ENCODE measurements at regions not wholly inside any gene's neighbourhood (a gene's known extent, or its start where the extent isn't known, plus 50 kb on each side); places are given as distances from the start of the nearest gene placed in this dataset.

DNA sequence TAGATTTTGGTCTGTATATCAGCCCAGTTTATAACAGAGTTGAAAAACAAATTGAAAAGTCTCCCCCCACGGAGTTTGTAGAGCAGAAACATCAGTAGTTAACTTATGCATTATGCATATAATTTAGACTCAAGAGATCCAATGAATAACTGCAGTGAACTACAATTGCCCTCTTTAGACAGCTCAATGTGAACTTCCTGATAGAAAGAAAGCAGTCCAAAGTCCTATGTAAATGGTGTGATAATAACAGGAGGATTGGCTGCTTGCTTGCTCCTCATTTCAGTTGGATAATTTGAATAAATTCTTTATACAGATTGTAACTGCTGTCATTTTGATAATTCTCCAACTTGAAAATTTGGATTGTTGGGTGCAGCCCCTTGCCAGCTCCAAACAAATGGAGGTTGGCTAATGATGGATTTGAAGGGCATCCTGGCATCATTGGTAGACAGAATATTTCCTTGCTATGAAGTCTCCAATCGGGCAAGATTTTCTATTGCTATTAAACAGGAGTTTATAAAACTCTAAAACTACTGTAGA is 297.1 kb downstream of the ASXL3 start:
- no peaks in the 10 kb centered on the region for H3K4me1 ChIP-seq
- no peaks in the 10 kb centered on the region for H3K9me3 ChIP-seq
- DNase-seq (no peak), ATAC-seq (no peak)
- intact Hi-C loops (cut with DNase I), result no loop called here
- H3K4me3 ChIP-seq, result no peak overlapping the region
- no peaks in the 10 kb centered on the region for H3K27me3 ChIP-seq
- no peak for TF ChIP-seq CTCF (IDR thresholded peaks at IDR 0.05)
- H3K36me3 ChIP-seq, result no peaks in the 10 kb centered on the region
- no peak overlapping the region for H3K27ac ChIP-seq

- H3K4me1 ChIP-seq, result no peaks in the 10 kb centered on the region
- H3K4me3 ChIP-seq, result no peak overlapping the region
- no peak for DNase-seq
- H3K9me3 ChIP-seq, result no peaks in the 10 kb centered on the region
- H3K27ac ChIP-seq, result no peak overlapping the region
- H3K36me3 ChIP-seq, result no peaks in the 10 kb centered on the region
- H3K27me3 ChIP-seq, result no peaks in the 10 kb centered on the region
- no peak for TF ChIP-seq CTCF (IDR thresholded peaks at IDR 0.05)
- intact Hi-C loops (cut with DNase I), result no loop called here
- no peak for ATAC-seq
Observed at GRCh38 chr18:33873112-33873511, 295.1 kb downstream of the ASXL3 start.

GRCh38 chr18:33871363-33872025 is 293.5 kb downstream of the ASXL3 start:
- Histone ChIP-seq H3K4me3 (no peak overlapping the region), H3K27ac (no peak overlapping the region), H3K9me3 (no peaks in the 10 kb centered on the region), H3K4me1 (no peaks in the 10 kb centered on the region), H3K36me3 (no peaks in the 10 kb centered on the region), H3K27me3 (no peaks in the 10 kb centered on the region)
- no peak for TF ChIP-seq CTCF (IDR thresholded peaks at IDR 0.05)
- intact Hi-C loops (cut with DNase I), result no loop called here
- DNase-seq, result no peak
- ATAC-seq, result no peak

GRCh38 chr18:33870059-33870458 is 292.0 kb downstream of the ASXL3 start:
- Histone ChIP-seq H3K4me1 (no peaks in the 10 kb centered on the region), H3K36me3 (no peaks in the 10 kb centered on the region), H3K4me3 (no peak overlapping the region), H3K9me3 (no peaks in the 10 kb centered on the region), H3K27ac (no peak overlapping the region), H3K27me3 (no peaks in the 10 kb centered on the region)
- no peak for TF ChIP-seq CTCF (IDR thresholded peaks at IDR 0.05)
- no peak for ATAC-seq
- intact Hi-C loops (cut with DNase I), result no loop called here
- DNase-seq, result no peak

DNA sequence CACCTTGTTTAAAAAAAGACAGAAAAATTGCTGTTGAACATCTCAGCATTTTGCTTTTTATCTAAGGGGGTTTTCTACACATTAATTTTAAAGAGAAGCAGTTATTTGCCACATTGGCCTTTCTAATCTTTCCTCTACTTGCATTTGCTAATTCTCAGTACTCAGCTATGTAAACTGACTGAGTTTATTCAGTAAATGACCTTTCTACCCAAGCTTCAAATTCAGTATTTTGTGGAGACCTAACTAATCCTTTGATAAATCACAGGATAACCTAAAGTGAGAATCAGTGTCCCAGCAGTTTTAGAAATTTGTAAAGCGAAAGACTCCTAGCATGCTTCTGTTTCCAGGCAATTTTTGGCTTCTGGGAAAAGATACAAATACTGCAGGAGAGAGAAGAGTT is 288.4 kb downstream of the ASXL3 start:
- no peak overlapping the region for H3K4me3 ChIP-seq
- no peaks in the 10 kb centered on the region for H3K27me3 ChIP-seq
- DNase-seq (no peak), ATAC-seq (no peak)
- intact Hi-C loops (cut with DNase I), result no loop called here
- H3K4me1 ChIP-seq, result no peaks in the 10 kb centered on the region
- H3K9me3 ChIP-seq, result peaks cover 7% of the 10 kb centered on the region
- H3K36me3 ChIP-seq, result no peaks in the 10 kb centered on the region
- no peak for TF ChIP-seq CTCF (IDR thresholded peaks at IDR 0.05)
- no peak overlapping the region for H3K27ac ChIP-seq

- H3K36me3 ChIP-seq, result no peaks in the 10 kb centered on the region
- DNase-seq (no peak), ATAC-seq (no peak)
- TF ChIP-seq CTCF (IDR thresholded peaks at IDR 0.05), result no peak
- intact Hi-C loops (cut with DNase I), result no loop called here
- no peaks in the 10 kb centered on the region for H3K27me3 ChIP-seq
- H3K27ac ChIP-seq, result no peak overlapping the region
- no peaks in the 10 kb centered on the region for H3K4me1 ChIP-seq
- peaks cover 7% of the 10 kb centered on the region for H3K9me3 ChIP-seq
- no peak overlapping the region for H3K4me3 ChIP-seq
Observed at GRCh38 chr18:33863912-33864311, 285.9 kb downstream of the ASXL3 start.
